ENCODE measurements at regions not wholly inside any gene's neighbourhood (a gene's known extent, or its start where the extent isn't known, plus 50 kb on each side); places are given as distances from the start of the nearest gene placed in this dataset.

- Histone ChIP-seq H3K4me1 (ENCODE audit: insufficient read depth, low read length, poor library complexity, severe bottlenecking) (peaks cover 10% of the 10 kb centered on the region), H2AFZ (ENCODE audit: low read length) (no peak overlapping the region), H3K79me2 (ENCODE audit: insufficient read depth, low read depth, low read length) (no peaks in the 10 kb centered on the region), H3K4me2 (ENCODE audit: low read length) (no peak overlapping the region), H3K9me2 (ENCODE audit: insufficient read depth, low read length) (no peaks in the 10 kb centered on the region), H3K27ac (ENCODE audit: low read depth, low read length, poor library complexity, severe bottlenecking) (no peak overlapping the region), H4K20me1 (ENCODE audit: insufficient read depth, low read length) (no peaks in the 10 kb centered on the region), H3K36me3 (ENCODE audit: insufficient read depth, low read length) (no peaks in the 10 kb centered on the region), H3K4me3 (ENCODE audit: low read depth, low read length, poor library complexity, severe bottlenecking) (no peak overlapping the region), H3K9me3 (ENCODE audit: low read length) (no peaks in the 10 kb centered on the region)
- intact Hi-C loops (cut with micrococcal nuclease; ENCODE audit: unreplicated experiment): loop anchor here (10.0 kb wide), 1 partner anchor 157 kb away; no protein-coding TSS in a partner anchor
- ChIA-PET POLR2A (interaction anchor here (1.0 to 1.2 kb wide), 2 partner anchors 14 to 262 kb away, joined by 3 read pairs; no protein-coding TSS in a partner anchor), CTCF (ENCODE audit: unreplicated experiment) (no interaction called here)
- DNase-seq (ENCODE audit: low spot score): no peak
- TF ChIP-seq, protein P1, sequence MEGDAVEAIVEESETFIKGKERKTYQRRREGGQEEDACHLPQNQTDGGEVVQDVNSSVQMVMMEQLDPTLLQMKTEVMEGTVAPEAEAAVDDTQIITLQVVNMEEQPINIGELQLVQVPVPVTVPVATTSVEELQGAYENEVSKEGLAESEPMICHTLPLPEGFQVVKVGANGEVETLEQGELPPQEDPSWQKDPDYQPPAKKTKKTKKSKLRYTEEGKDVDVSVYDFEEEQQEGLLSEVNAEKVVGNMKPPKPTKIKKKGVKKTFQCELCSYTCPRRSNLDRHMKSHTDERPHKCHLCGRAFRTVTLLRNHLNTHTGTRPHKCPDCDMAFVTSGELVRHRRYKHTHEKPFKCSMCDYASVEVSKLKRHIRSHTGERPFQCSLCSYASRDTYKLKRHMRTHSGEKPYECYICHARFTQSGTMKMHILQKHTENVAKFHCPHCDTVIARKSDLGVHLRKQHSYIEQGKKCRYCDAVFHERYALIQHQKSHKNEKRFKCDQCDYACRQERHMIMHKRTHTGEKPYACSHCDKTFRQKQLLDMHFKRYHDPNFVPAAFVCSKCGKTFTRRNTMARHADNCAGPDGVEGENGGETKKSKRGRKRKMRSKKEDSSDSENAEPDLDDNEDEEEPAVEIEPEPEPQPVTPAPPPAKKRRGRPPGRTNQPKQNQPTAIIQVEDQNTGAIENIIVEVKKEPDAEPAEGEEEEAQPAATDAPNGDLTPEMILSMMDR (conservative IDR thresholded peaks at IDR 0.05; ENCODE audit: low read length): no peak
- no peak for TF ChIP-seq EZH2phosphoT487 (IDR thresholded peaks at IDR 0.05; ENCODE audit: borderline replicate concordance, low read depth, low read length)
- BruUV-seq (replicated peaks): no TSS peak
Observed at GRCh38 chr18:59051470-59052165, 88.1 kb upstream of the SEC11C start.

GRCh38 chr18:59052965-59053820 is 86.5 kb upstream of the SEC11C start:
- CTCF ChIA-PET (ENCODE audit: unreplicated experiment): no interaction called here
- POLR2A ChIA-PET: no interaction called here

More at GRCh38 chr18:59052965-59053820, 86.5 kb upstream of the SEC11C start:
- no peaks in the 10 kb centered on the region for H4K20me1 ChIP-seq (ENCODE audit: insufficient read depth, low read length)
- H3K9me3 ChIP-seq (ENCODE audit: low read length): no peaks in the 10 kb centered on the region
- no TSS peak for BruUV-seq (replicated peaks)
- H2AFZ ChIP-seq (ENCODE audit: low read length): no peak overlapping the region
- DNase-seq (ENCODE audit: low spot score): no peak
- no peak overlapping the region for H3K27ac ChIP-seq (ENCODE audit: low read depth, low read length, poor library complexity, severe bottlenecking)
- TF ChIP-seq EZH2phosphoT487 (IDR thresholded peaks at IDR 0.05; ENCODE audit: borderline replicate concordance, low read depth, low read length): no peak
- TF ChIP-seq, protein P1 (conservative IDR thresholded peaks at IDR 0.05; ENCODE audit: low read length): no peak
- H3K79me2 ChIP-seq (ENCODE audit: insufficient read depth, low read depth, low read length): no peaks in the 10 kb centered on the region
- no peaks in the 10 kb centered on the region for H3K36me3 ChIP-seq (ENCODE audit: insufficient read depth, low read length)
- intact Hi-C loops (cut with micrococcal nuclease; ENCODE audit: unreplicated experiment): loop anchor here (10.0 kb wide), 1 partner anchor 158 kb away; no protein-coding TSS in a partner anchor
- H3K9me2 ChIP-seq (ENCODE audit: insufficient read depth, low read length): no peaks in the 10 kb centered on the region
- H3K4me3 ChIP-seq (ENCODE audit: low read depth, low read length, poor library complexity, severe bottlenecking): no peak overlapping the region
- peaks cover 10% of the 10 kb centered on the region for H3K4me1 ChIP-seq (ENCODE audit: insufficient read depth, low read length, poor library complexity, severe bottlenecking)
- no peak overlapping the region for H3K4me2 ChIP-seq (ENCODE audit: low read length)
